ENCODE measurements at regions not wholly inside any gene's neighbourhood (a gene's known extent, or its start where the extent isn't known, plus 50 kb on each side); places are given as distances from the start of the nearest gene placed in this dataset.
A peak's percentile ranks its signal among the peaks of the same experiment; 100 is the strongest.

DNA sequence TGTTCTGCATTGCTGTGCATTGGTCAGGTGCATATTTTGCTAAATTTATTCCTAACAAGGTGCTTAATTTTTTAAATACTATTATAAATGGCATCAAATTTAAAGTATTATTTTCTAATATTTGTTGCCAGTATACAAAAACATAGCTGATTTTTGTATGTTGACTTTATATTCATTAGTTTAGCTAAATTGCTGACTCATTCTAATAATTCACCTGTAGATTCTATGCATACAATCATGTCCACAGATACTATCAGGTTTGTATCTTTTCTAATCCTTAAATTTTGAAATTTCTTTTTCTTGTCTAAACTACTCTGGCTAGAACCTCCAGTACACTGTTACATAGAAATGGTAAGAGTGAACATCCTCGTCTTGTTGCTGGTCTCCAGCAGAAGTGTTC is 657.6 kb downstream of the CCDC171 start:
- intact Hi-C loops (cut with DNase I) = no loop called here
- no peaks in the 10 kb centered on the region for H3K27me3 ChIP-seq
- TF ChIP-seq, protein P1, sequence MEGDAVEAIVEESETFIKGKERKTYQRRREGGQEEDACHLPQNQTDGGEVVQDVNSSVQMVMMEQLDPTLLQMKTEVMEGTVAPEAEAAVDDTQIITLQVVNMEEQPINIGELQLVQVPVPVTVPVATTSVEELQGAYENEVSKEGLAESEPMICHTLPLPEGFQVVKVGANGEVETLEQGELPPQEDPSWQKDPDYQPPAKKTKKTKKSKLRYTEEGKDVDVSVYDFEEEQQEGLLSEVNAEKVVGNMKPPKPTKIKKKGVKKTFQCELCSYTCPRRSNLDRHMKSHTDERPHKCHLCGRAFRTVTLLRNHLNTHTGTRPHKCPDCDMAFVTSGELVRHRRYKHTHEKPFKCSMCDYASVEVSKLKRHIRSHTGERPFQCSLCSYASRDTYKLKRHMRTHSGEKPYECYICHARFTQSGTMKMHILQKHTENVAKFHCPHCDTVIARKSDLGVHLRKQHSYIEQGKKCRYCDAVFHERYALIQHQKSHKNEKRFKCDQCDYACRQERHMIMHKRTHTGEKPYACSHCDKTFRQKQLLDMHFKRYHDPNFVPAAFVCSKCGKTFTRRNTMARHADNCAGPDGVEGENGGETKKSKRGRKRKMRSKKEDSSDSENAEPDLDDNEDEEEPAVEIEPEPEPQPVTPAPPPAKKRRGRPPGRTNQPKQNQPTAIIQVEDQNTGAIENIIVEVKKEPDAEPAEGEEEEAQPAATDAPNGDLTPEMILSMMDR (IDR thresholded peaks at IDR 0.05) = no peak

DNA sequence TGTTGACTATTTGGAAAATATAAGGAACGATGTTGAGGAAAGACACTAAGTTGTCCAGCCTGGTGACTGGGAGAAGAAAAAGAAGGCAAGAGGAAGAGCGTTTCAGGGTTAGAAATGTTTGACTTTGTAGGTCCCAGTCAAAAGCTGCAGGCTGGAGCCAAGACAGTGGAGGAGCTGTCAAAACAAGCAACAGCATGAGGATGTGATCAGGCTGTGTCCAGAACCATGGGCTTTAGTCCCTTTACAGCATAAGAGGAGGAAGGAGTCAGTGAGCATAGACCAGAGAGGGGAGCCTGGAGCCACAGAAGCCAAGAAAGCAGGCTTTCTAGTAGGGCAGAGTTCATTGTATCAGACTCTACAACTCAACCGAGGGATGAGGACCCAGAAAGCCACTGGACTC is 658.5 kb downstream of the BNC2 start:
- H3K4me1 ChIP-seq = no peaks in the 10 kb centered on the region
- no peak overlapping the region for H3K27ac ChIP-seq
- H3K4me3 ChIP-seq = no peak overlapping the region
- TF ChIP-seq, protein P1 (IDR thresholded peaks at IDR 0.05) = no peak
- H3K9me3 ChIP-seq = no peaks in the 10 kb centered on the region
- H3K9ac ChIP-seq (ENCODE audit: low read depth in 2 of 2, low read length in 2 of 2) = no peak overlapping the region
- no peaks in the 10 kb centered on the region for H3K27me3 ChIP-seq
- H3K36me3 ChIP-seq = no peaks in the 10 kb centered on the region
- intact Hi-C loops (cut with DNase I) = no loop called here
- DNase-seq = no peak

More for the DNA sequence above, 657.6 kb downstream of the CCDC171 start:
- no peaks in the 10 kb centered on the region for H3K36me3 ChIP-seq
- H3K4me3 ChIP-seq = no peak overlapping the region
- no peaks in the 10 kb centered on the region for H3K9me3 ChIP-seq
- no peak overlapping the region for H3K9ac ChIP-seq (ENCODE audit: low read depth in 2 of 2, low read length in 2 of 2)
- no peaks in the 10 kb centered on the region for H3K4me1 ChIP-seq
- no peak overlapping the region for H3K27ac ChIP-seq
- DNase-seq = no peak

DNA sequence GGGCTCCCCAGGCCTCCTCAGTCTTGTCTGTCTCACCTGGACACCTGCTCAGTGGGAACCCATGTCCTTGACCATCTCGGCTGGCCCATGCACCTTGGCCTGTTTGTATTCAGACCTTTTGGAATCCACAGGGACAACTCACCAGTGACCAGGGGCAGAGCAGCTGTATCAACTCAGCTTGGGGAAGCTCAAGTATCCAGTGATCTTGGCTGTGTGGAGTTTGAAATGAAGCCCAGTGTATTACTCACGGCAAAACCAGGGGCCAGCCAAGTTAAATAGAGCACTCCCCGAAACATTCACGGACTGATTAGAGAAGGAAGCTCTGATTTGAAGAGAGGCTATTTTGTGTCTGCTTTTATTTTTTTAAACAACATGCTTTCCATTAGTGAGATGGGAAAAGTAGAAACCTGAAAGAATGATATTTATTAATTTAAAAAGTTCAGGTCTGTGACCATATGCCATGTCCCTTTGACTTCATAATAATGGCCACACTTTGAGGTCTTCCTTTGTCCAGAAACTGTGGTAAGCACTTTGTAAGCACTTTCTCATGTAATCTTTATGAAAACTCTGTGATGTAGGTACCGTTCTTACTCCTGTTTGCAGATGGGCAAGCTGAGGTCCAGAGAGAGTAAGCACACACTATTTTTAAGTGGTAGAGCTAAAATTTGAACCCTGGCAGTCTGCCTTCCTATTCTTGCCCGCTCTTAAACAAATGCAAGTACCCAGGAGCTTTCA is 656.5 kb downstream of the BNC2 start:
- intact Hi-C loops (cut with DNase I) = no loop called here
- H3K27ac ChIP-seq = no peak overlapping the region
- H3K9ac ChIP-seq (ENCODE audit: low read depth in 2 of 2, low read length in 2 of 2) = no peak overlapping the region
- H3K4me3 ChIP-seq = no peak overlapping the region
- H3K27me3 ChIP-seq = no peaks in the 10 kb centered on the region
- peak; percentile 44 for DNase-seq
- TF ChIP-seq, protein P1 (IDR thresholded peaks at IDR 0.05) = no peak
- H3K9me3 ChIP-seq = no peaks in the 10 kb centered on the region
- no peaks in the 10 kb centered on the region for H3K36me3 ChIP-seq
- H3K4me1 ChIP-seq = no peaks in the 10 kb centered on the region

DNA sequence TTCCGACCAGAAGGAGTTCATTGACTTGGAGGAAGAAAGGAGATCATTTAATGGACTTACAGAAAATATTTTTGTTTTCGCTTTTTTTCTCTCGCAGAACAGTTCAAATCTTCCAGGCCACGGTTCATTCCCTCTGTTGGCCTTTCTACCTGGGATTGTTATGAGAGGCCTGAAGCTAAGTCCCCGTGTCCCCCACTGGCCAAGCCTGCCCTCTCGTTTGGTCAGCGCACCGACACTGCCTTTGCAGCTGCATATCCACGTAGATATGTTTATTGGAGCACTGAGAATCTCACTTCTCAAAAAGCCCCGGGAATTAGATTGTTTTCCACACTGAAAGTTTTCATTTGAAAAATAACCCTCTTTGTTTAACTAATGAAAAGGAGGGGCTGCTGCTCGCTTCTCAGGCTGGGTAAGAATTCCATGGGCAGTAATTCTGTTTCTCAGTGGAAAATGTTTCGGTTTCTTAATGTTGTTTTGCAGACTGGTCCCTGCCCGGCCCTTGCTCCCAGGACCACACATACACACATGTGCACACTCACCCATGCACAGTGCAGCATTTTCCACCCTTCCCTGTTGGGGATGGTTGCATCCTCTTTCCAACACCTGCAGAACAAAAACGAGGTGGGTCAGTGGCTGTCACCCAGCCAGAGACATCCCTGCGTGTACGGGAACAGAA is 655.7 kb downstream of the BNC2 start:
- no peaks in the 10 kb centered on the region for H3K36me3 ChIP-seq
- no peaks in the 10 kb centered on the region for H3K9me3 ChIP-seq
- no peak overlapping the region for H3K4me3 ChIP-seq
- H3K27ac ChIP-seq = no peak overlapping the region
- TF ChIP-seq, protein P1 (IDR thresholded peaks at IDR 0.05) = no peak
- no peak for DNase-seq
- intact Hi-C loops (cut with DNase I) = no loop called here
- H3K4me1 ChIP-seq = no peaks in the 10 kb centered on the region
- H3K9ac ChIP-seq (ENCODE audit: low read depth in 2 of 2, low read length in 2 of 2) = peak overlapping the region in 1 of 2 donors; percentile 15
- H3K27me3 ChIP-seq = no peaks in the 10 kb centered on the region

DNA sequence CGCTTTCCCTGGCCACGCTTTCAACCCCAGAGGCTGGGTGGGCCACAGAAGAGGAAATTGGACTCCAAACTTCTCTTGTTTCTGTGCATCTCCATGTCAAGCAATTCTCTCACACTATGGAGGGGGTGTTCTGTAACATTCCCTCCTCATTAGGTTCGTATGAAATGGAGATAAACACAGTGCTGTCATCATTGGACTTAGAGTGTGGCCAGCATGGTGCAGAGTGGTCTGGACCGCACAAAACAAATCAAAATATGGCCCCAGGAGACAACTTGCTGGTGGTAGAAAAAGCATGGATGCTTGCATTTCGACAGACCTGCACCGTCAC is 655.2 kb downstream of the BNC2 start:
- DNase-seq = no peak
- Histone ChIP-seq H3K36me3 (no peaks in the 10 kb centered on the region), H3K27ac (no peak overlapping the region), H3K9ac (ENCODE audit: low read depth in 2 of 2, low read length in 2 of 2) (no peak overlapping the region), H3K4me3 (no peak overlapping the region), H3K4me1 (no peaks in the 10 kb centered on the region), H3K27me3 (no peaks in the 10 kb centered on the region), H3K9me3 (no peaks in the 10 kb centered on the region)
- intact Hi-C loops (cut with DNase I) = no loop called here
- TF ChIP-seq, protein P1 (IDR thresholded peaks at IDR 0.05) = no peak
